Testis (tissue), 2 donors: ENCODE measurements at regions not wholly inside any gene's neighbourhood (a gene's known extent, or its start where the extent isn't known, plus 50 kb on each side); places are given as distances from the start of the nearest gene placed in this dataset.

Experiments
- POLR2A ChIP-seq: fragments of 450-650 bp; IDR thresholded peaks from one replicate; pipeline ENCODE4 v1.6.1; 2017; ENCODE audit warnings: antibody characterized with exemption, mild to moderate bottlenecking, moderate library complexity
- TF ChIP-seq, protein P1 (sequence below), 3 experiments: fragments of 450-650 bp in 2 of 3; fragments of 200-600 bp in 1 of 3; sonication (generic) in 1 of 3; IDR thresholded peaks; one replicate each; pipeline ENCODE4 v1.5.1; 2016 to 2019; ENCODE audit warnings: antibody characterized with exemption in 3 of 3, mild to moderate bottlenecking in 2 of 3, moderate library complexity in 1 of 3

- TF ChIP-seq, protein P1, sequence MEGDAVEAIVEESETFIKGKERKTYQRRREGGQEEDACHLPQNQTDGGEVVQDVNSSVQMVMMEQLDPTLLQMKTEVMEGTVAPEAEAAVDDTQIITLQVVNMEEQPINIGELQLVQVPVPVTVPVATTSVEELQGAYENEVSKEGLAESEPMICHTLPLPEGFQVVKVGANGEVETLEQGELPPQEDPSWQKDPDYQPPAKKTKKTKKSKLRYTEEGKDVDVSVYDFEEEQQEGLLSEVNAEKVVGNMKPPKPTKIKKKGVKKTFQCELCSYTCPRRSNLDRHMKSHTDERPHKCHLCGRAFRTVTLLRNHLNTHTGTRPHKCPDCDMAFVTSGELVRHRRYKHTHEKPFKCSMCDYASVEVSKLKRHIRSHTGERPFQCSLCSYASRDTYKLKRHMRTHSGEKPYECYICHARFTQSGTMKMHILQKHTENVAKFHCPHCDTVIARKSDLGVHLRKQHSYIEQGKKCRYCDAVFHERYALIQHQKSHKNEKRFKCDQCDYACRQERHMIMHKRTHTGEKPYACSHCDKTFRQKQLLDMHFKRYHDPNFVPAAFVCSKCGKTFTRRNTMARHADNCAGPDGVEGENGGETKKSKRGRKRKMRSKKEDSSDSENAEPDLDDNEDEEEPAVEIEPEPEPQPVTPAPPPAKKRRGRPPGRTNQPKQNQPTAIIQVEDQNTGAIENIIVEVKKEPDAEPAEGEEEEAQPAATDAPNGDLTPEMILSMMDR (IDR thresholded peaks at IDR 0.05) = no peak
- TF ChIP-seq POLR2A = no peak
Measured at GRCh38 chr15:67920524-67921240, 80.8 kb upstream of the RNU6-1 start.
